GM23248 (cell line): ENCODE measurements at regions not wholly inside any gene's neighbourhood (a gene's known extent, or its start where the extent isn't known, plus 50 kb on each side); places are given as distances from the start of the nearest gene placed in this dataset.

Experiments
- DNase-seq: peaks from one replicate; pipeline ENCODE4 v3.0.0-alpha.2; 2015
- H2AFZ ChIP-seq: fragments of 200-600 bp; sonication (generic); 2 replicates; pipeline ENCODE4 v1.6.1; 2016; ENCODE audit warnings: antibody characterized with exemption
- H3F3A ChIP-seq: fragments of 200-600 bp; sonication (generic); 2 replicates; pipeline ENCODE4 v1.6.1; 2016; ENCODE audit warnings: mild to moderate bottlenecking, antibody characterized with exemption, mixed run types; ENCODE audit not compliant: insufficient read depth
- H3K27ac ChIP-seq: fragments of 200-600 bp; sonication (generic); 2 replicates; pipeline ENCODE4 v1.5.1; 2016; ENCODE audit warnings: mild to moderate bottlenecking
- H3K27me3 ChIP-seq: fragments of 200-600 bp; sonication (generic); replicated peaks from 2 replicates; pipeline ENCODE4 v1.6.1; 2016; ENCODE audit warnings: mild to moderate bottlenecking; ENCODE audit not compliant: insufficient read depth
- H3K36me3 ChIP-seq: fragments of 200-600 bp; sonication (generic); 2 replicates; pipeline ENCODE4 v1.6.1; 2016; ENCODE audit warnings: low read depth, mild to moderate bottlenecking
- H3K4me1 ChIP-seq: fragments of 200-600 bp; sonication (generic); 2 replicates; pipeline ENCODE4 v1.6.1; 2016; ENCODE audit warnings: mild to moderate bottlenecking; ENCODE audit not compliant: insufficient read depth
- H3K4me2 ChIP-seq: fragments of 200-600 bp; sonication (generic); one replicate; pipeline ENCODE4 v1.6.1; 2016; ENCODE audit warnings: mild to moderate bottlenecking; ENCODE audit not compliant: unreplicated experiment
- H3K4me3 ChIP-seq: fragments of 200-600 bp; sonication (generic); 2 replicates; pipeline ENCODE4 v1.5.1; 2016; ENCODE audit warnings: mild to moderate bottlenecking
- H3K79me2 ChIP-seq: fragments of 200-600 bp; sonication (generic); 2 replicates; pipeline ENCODE4 v1.6.1; 2016; ENCODE audit warnings: mild to moderate bottlenecking; ENCODE audit not compliant: insufficient read depth
- H3K9ac ChIP-seq: fragments of 200-600 bp; sonication (generic); 2 replicates; pipeline ENCODE4 v1.6.1; 2016; ENCODE audit warnings: mild to moderate bottlenecking
- H3K9me2 ChIP-seq: fragments of 200-600 bp; sonication (generic); 2 replicates; pipeline ENCODE4 v1.6.1; 2016; ENCODE audit warnings: mixed run types, mild to moderate bottlenecking, moderate library complexity; ENCODE audit not compliant: insufficient read depth
- H3K9me3 ChIP-seq: fragments of 200-600 bp; sonication (generic); one replicate; pipeline ENCODE4 v1.6.1; 2017; ENCODE audit warnings: low read depth
- H4K20me1 ChIP-seq: fragments of 200-600 bp; sonication (generic); 2 replicates; pipeline ENCODE4 v1.6.0; 2016; ENCODE audit not compliant: insufficient read depth
- EZH2 ChIP-seq: fragments of 200-600 bp; sonication (generic); IDR thresholded peaks from 2 replicates; pipeline ENCODE4 v1.6.1; 2018; ENCODE audit warnings: antibody characterized with exemption, mild to moderate bottlenecking; ENCODE audit not compliant: insufficient read depth, poor library complexity, severe bottlenecking
- EZH2phosphoT487 ChIP-seq: fragments of 200-600 bp; sonication (generic); IDR thresholded peaks from 2 replicates; pipeline ENCODE4 v1.6.1; 2018; ENCODE audit warnings: antibody characterized with exemption, moderate library complexity, mild to moderate bottlenecking, low read depth; ENCODE audit not compliant: insufficient read depth
- WGBS, 2 experiments: methylation state at CpG; one replicate each; pipeline ENCODE4 v1.1.6; 2015 to 2017; ENCODE audit warnings: low lambda C conversion rate in 2 of 2, low coverage in 1 of 2; ENCODE audit errors: missing lambda C conversion rate in 2 of 2; 5-methylcytosine and 5-hydroxymethylcytosine counted together
- in situ Hi-C: fragments of 300-500 bp; cut with MboI; formaldehyde crosslinking; loops from 2 replicates; pipeline ENCODE4 v1.15.0; 2020

DNA sequence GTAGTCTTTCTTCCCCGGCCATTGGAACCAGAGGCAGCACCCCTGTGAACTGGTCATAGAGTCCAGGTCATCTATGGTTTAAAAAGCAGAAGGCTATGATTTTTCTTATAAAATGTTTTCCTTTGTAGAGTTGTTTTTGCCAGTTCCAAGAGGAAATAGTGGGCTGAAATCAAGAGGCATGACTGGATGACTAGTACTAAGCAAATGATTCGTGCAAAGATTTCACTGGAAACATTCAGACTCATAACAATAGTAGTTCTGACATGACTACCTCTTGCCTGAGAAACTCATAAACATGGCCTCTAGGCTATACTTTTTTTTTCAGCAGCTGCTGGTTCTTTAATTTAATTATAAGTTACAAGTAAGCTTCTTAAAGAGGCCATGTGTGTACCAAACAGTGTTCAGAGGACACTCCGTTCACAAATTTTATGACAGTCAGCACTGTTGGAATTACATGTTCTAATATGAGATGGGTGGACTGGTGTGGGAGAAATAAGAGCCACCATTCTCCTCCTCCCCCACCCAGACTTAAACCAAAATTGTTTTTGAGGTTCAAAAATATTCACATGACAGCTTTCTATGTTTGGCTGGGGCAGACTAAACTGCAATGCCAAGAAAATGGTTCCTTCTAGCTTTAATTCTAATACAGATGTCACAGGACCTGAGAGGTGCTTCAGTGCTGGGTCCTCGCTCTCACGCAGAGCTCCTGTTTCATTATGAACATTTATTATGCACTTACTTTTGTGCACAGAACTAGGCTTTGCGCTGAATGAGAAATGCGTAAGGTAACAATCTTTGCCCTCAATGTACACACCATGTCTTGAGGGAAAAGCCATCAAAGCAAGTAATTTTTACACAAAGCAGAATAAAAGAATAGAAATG is 147.5 kb downstream of the ZC3H11B start:
- peak; percentile 90 for DNase-seq
- H3K27ac ChIP-seq = peak overlapping the region; percentile 69
- peak overlapping the region; percentile 55 for H3K9ac ChIP-seq
- H3K9me3 ChIP-seq = no peaks in the 10 kb centered on the region
- WGBS, 2 experiments = 60 to 62% methylated on average over 7 of the region's 7 CpGs
- no peaks in the 10 kb centered on the region for H3K9me2 ChIP-seq
- no peak overlapping the region for H3K4me3 ChIP-seq
- TF ChIP-seq EZH2phosphoT487 (no peak), EZH2 (no peak)
- peak overlapping the region; percentile 46; the same call in 1 of the 2 replicates for H2AFZ ChIP-seq
- H3K27me3 ChIP-seq = no peaks in the 10 kb centered on the region
- H3K36me3 ChIP-seq = no peaks in the 10 kb centered on the region
- peak overlapping the region; percentile 34 for H3K4me2 ChIP-seq
- peaks cover 27% of the 10 kb centered on the region for H3F3A ChIP-seq
- peaks cover 40% of the 10 kb centered on the region for H3K4me1 ChIP-seq
- H3K79me2 ChIP-seq = no peaks in the 10 kb centered on the region
- in situ Hi-C loops = no loop called here
- H4K20me1 ChIP-seq = no peaks in the 10 kb centered on the region

DNA sequence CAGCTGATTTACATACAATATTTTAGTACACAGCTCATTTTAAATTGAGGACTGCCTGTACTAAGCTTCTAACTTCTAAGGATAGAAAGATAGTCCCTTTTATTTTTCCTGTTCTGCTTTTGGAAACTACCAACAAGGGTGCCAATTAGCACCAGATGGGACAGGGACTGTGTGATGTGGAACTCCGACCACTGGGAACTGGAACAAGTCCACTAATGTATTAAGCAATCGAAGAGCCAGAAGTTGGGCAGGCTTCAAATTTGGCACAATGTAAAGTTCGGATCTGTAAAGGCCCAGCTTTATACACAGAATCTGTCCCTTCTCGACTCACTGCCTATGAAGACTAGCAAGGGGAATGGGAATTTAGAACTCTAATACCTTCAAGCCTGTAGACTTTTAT is 149.3 kb downstream of the ZC3H11B start:
- 13 to 21% methylated on average over 4 of the region's 4 CpGs for WGBS, 2 experiments
- Histone ChIP-seq H3K4me2 (no peak overlapping the region), H3K9me3 (no peaks in the 10 kb centered on the region), H4K20me1 (no peaks in the 10 kb centered on the region), H3K79me2 (no peaks in the 10 kb centered on the region), H3F3A (peaks cover 45% of the 10 kb centered on the region), H3K4me1 (peaks cover 51% of the 10 kb centered on the region), H3K9ac (no peak overlapping the region), H2AFZ (no peak overlapping the region), H3K9me2 (no peaks in the 10 kb centered on the region), H3K36me3 (no peaks in the 10 kb centered on the region), H3K27me3 (no peaks in the 10 kb centered on the region), H3K4me3 (no peak overlapping the region), H3K27ac (no peak overlapping the region)
- in situ Hi-C loops = no loop called here
- peak; percentile 54 for DNase-seq
- TF ChIP-seq EZH2 (no peak), EZH2phosphoT487 (no peak)

DNA sequence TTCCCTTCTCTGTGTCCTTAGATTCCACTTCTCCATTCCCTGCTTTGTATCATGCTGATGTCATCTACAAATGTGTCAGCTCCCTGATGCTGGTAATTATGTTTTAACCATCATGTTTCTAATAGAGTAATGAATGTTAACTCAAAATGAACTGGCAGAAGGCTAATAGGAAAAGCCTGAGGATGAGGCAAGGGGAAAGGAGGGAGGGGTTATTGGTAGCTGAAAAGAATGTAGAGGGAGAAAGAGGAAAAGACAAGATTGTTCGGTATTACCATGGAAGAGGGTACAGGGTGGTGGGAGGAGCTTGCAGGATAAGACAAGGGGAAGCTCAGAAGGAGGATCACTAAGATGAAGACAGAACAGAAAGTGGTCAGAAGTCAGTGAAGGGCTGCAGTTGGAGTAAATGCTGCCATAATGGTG is 150.9 kb downstream of the ZC3H11B start:
- DNase-seq = peak; percentile 36
- H3K9me3 ChIP-seq = no peaks in the 10 kb centered on the region
- H3F3A ChIP-seq = peaks cover 47% of the 10 kb centered on the region
- no peak overlapping the region for H2AFZ ChIP-seq
- TF ChIP-seq EZH2phosphoT487 = no peak
- 20 to 39% methylated on average over 1 of the region's 1 CpG for WGBS, 2 experiments
- in situ Hi-C loops = no loop called here
- no peaks in the 10 kb centered on the region for H3K9me2 ChIP-seq
- peak overlapping the region; percentile 28 for H3K27ac ChIP-seq
- H3K4me3 ChIP-seq = no peak overlapping the region
- H3K4me1 ChIP-seq = peaks cover 46% of the 10 kb centered on the region
- no peaks in the 10 kb centered on the region for H3K27me3 ChIP-seq
- H3K79me2 ChIP-seq = no peaks in the 10 kb centered on the region
- no peaks in the 10 kb centered on the region for H4K20me1 ChIP-seq
- H3K9ac ChIP-seq = peak overlapping the region; percentile 22
- H3K36me3 ChIP-seq = no peaks in the 10 kb centered on the region
- peak overlapping the region; percentile 56 for H3K4me2 ChIP-seq

DNA sequence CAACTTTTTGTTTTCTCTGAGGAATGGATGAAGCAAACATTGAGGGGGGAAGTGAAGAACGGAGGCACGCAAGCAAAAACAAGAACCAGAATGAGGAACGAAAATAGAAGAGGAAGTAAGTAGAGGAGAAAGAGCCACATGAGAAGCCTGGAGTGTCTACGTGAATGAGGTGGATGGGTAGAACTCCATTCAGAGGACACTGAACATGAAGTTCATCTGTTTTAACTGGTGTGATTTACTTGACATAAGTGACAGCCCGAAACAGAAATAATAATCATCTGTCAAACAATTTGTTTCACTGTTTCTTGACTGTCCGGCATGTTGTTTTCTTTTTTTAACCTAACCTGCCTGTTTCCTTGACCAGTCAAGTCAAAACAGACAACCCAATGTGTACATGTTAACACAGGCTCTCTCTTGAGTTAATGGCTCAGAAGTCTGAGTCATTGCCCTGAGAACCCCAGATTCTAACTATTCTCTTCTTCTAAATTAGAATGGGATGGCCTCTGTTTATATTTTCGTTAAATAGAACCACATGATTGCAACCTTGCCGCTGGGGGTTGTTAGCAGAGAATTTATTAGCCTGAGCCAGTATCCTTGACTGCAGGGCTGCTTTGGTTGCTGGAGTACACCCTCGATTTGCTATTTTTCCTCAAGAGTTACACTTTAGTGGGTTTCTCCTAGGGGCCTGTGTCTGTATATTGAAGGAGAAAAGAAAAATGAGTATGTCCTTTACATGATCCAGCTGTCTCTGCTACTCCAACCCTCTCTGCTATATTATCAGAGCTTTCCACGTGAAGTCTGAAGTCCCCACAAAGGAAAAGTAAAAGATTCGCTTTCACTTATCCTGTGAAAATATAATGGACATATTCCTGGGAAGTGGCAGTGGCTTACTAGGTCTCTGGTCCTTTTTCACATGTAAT is 151.7 kb downstream of the ZC3H11B start:
- H3K4me1 ChIP-seq = peaks cover 46% of the 10 kb centered on the region
- H3K4me2 ChIP-seq = peak overlapping the region; percentile 56

More for the DNA sequence above, 151.7 kb downstream of the ZC3H11B start:
- TF ChIP-seq EZH2 (no peak), EZH2phosphoT487 (no peak)
- peak overlapping the region; percentile 28 for H3K27ac ChIP-seq
- H3K36me3 ChIP-seq = no peaks in the 10 kb centered on the region
- no peaks in the 10 kb centered on the region for H3K9me3 ChIP-seq
- in situ Hi-C loops = no loop called here
- H3K9ac ChIP-seq = peak overlapping the region; percentile 22
- H2AFZ ChIP-seq = no peak overlapping the region
- no peak overlapping the region for H3K4me3 ChIP-seq
- H3K27me3 ChIP-seq = no peaks in the 10 kb centered on the region
- peaks cover 44% of the 10 kb centered on the region for H3F3A ChIP-seq
- H3K79me2 ChIP-seq = no peaks in the 10 kb centered on the region
- DNase-seq = peak; percentile 76
- WGBS, 2 experiments = 24 to 26% methylated on average over 11 of the region's 11 CpGs
- H3K9me2 ChIP-seq = no peaks in the 10 kb centered on the region
- no peaks in the 10 kb centered on the region for H4K20me1 ChIP-seq
